CD1c-positive myeloid dendritic cell (primary cell): ENCODE measurements at regions not wholly inside any gene's neighbourhood (a gene's known extent, or its start where the extent isn't known, plus 50 kb on each side); places are given as distances from the start of the nearest gene placed in this dataset.
A peak's percentile ranks its signal among the peaks of the same experiment; 100 is the strongest.

Experiments used
- DNase-seq: peaks from one replicate; pipeline ENCODE4 v3.0.0-alpha.2; 2016; ENCODE audit errors: extremely low spot score

DNA sequence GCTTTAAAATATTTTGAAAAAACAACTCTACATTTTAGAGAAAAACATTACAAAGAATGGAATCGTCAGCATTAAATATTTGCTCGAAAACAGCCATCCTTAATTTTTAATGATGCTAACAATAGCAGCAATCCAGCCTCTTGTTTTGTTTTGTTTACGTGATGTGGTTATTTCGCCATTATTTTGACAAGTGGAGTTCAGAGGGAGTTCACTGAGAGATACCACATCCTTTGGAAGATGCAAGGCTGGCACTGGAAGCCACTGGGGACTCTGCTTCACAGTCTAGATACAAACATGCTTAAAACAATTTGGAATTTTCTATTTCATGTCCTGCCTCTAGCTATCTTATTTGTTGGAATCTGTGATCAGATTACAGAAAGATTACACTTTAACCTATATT is 556.3 kb downstream of the PCDH17 start:
- DNase-seq = no peak

DNA sequence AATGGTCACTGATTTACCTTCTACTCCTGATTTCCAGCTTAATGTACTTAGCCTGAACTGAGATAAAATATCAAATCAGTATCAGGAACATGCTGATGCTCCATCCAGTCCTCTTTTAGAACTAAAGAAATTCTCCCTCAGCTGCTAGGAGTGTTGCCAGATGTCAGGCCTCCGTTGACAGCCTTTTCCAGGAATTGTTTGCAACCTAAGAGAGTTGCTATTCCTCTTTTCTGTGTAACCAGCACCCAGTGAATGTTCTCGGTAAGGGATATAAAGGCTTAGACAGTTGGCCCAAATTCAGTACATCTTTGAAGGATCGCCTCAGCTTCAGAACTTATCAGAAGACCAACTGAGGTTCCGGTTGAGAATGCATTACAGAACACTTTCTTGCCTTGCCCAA is 559.0 kb downstream of the PCDH17 start:
- DNase-seq = no peak

GRCh38 chr13:58191754-58192153 is 560.2 kb downstream of the PCDH17 start:
- no peak for DNase-seq

GRCh38 chr13:58202099-58202498 is 570.6 kb downstream of the PCDH17 start:
- no peak for DNase-seq

DNA sequence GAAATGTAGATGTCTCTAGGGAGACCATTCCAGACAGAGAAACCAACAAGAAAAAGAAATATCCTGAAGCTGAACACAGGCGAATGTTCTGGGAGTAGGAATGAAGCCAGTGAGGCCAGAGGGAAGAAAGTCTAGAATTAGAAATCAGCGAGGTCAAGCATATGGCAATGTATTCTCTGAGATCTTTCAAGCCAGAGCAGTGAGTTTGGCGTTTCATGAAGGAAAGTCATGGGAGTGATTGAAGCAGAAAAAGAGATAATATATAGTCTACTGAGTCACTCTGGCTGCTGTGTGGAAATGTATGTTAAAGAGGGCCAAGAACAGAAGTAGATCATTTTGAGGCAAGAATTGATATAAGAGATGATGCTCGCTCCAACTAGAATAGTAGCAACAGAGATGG is 576.0 kb downstream of the PCDH17 start:
- no peak for DNase-seq

DNA sequence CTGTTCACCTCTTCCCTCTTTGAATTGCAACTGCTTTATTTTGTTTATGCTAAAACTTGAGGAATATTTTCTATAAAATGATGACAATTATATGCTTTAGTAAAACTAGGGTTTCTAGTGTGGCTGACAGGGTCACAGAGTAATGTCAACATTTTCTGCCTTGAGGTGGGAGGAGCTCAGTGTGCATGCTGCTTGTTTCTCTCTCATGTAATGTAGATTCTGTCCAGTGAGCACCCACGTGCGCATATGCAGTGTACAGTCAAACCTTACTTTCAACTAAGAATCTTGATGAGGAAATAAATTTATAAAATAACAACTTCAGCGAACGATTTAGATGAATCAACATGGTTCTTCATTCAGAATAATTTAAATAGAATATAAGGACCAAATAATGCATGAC is 603.9 kb downstream of the PCDH17 start:
- DNase-seq = no peak

DNA sequence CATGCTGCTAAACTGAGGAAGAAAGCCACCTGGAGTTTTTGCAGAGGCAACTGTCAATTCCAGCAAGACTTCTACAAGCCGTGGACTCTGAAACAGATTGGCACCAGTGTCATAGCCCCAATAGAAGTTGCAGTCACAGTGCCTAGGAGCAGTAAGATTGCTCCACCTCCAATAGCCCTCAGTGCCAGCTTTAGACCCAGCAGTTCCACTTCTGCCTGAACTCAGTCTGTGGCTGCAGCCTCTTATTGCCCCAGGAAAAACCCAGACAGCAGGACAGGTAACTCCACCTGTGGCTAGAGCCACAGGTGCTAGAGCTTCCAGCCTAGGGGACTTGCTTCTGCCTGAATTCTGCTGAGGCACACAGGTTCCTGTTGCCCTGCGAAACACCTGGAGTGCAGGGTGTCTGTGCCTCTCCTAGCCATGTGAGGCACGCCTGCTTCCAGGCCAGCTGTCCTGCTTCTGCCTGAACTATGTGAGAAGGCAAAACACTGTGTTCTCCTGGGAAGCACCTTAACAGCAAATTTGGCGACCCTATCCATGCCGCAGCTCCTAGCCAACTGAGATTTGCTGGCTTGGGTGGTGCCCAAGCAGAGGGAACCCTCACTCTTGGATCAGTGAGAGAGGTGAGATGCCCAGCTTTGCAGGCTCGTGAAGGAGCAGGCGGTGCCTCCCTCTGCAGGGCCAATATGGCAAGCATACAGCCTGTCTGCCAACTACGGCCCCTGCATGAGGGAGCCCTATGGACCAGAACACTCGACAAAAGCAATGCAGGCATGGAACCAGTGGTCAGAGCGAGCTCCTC is 607.6 kb downstream of the PCDH17 start:
- no peak for DNase-seq

DNA sequence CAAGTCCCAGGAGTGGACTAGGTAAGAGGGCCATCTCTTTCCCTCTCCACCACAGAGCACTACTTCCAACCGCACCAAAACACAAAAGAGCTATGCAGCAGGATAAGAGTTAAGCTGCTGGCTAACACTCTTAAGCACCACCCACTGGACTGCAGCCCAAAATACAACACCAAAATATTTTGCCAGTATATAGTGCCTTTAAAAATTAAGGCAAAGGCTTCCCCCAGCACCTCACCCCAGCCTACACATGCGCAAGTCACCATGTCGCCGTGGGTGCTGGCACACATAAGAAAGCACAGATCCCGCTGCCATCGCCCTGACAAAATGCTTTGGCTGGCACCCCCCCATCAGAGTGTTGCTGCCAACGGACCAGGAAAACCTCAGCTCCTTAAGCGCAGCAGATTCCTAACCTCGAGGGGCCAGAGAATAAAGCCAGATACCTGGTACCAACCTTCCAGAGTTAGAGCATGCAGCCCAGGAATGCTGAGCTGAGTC is 608.3 kb downstream of the PCDH17 start:
- no peak for DNase-seq

DNA sequence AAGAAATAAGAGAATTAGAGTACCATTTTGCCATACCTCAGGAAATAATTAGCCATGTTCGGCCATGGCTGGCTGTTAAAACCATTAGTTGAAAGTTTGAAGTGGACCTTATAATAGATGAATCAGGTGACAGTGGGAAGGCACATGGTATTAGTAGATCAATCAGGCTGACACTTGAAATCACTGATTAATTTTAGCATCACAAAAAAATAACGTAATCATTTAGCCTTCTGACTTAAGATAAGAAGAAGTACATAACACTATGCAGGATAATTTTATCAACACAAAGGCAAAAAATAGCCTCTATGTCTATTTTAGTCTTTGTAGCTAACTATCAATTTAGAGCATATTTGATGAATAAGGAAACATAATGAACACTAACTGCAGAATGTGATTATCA is 615.5 kb downstream of the PCDH17 start:
- DNase-seq = no peak

GRCh38 chr13:58254943-58255342 is 623.4 kb downstream of the PCDH17 start:
- DNase-seq = no peak

DNA sequence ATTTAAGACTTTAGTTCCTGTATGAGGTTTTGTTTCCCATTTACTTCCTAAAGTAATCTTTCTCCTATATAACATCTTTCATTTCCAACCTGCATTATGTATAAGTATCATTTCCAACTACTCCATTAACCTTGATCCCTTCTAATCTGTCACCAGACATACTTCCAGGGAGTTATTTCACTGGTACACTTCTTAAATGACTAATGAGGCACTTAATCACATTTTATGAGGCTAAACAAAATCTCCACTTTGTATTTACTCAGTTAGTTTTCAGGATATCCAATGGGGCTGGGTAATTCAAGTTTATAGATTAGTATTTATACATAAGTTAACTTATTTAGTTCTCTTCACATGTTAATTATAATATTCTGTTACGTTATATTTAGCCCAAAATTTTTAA is 634.7 kb downstream of the PCDH17 start:
- no peak for DNase-seq

DNA sequence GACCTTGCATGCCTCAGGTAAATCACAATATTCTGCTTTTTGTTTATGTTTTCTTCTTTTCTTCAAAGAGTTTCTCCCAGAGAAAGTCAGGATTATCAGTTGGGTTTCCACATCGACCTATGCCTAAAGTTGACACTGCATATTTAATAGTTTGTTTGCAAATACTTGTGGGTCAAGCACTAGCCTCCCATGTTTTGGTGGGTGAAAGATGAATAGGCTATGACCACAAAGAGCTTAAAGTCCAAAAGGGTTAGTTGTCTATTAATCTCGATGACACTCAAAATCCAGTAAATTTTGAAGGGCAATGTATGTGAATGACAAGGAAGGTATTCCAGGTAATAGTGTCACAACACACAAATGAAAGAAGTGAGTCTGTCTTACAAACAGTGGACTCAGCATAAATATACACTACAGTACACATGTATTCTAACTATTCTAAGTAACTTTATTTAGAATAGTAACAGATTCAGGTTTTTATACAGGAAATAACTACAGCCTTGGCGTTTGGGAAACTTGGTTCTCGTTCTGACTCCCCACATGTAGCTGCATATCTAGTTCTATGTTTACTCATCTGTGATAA is 667.1 kb downstream of the PCDH17 start:
- no peak for DNase-seq

GRCh38 chr13:58300224-58300623 is 668.7 kb downstream of the PCDH17 start:
- no peak for DNase-seq

DNA sequence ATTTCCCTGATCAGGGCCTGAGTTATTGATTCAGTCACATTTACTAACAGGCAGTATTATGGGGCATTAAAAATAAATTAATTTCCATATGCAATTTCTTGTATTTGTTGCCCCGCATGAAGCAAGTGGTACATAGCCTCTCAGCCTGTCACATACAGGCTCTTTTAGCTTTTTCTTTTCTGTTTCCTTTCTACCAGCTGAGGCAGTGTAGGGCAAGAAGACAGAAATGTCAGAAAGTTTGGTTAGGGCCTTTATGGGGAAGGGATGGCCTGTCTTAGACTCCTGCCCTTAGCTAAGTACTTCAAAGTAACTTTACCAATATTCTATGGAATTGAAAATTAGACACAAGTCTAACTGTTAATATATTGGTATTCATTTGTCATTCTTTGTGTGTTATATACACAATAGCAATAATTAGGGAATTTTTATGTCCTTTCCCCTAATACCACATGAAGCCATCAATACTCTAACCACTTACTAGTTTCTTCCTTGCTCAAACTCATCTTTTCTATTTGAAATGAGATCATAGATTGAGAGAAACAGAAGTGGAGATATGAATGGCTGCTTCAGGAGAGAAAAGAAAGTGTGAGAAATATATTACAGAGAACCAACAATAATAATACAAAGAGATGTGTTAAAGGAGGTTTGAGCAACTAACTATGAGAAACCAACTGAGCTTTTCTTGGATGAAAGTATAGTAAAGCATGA is 669.6 kb downstream of the PCDH17 start:
- no peak for DNase-seq

GRCh38 chr13:58302349-58302748 is 670.8 kb downstream of the PCDH17 start:
- no peak for DNase-seq

DNA sequence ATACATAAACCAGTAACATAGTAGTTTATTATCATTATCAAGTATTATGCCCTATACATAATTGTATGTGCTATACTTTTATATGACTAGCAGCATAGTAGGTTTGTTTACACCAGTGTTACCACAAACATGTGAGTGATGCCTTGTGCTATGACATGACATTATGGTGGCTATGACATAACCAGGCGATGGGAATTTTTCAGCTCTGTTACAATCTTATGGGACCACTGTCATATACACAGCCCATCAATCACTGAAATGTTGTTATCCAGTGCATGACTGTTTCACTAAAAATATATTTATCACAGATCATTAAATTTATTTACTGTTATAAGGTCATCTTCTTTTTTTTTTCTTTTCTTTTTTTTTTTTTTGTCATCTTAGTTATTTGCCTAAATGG is 674.5 kb downstream of the PCDH17 start:
- DNase-seq = no peak

DNA sequence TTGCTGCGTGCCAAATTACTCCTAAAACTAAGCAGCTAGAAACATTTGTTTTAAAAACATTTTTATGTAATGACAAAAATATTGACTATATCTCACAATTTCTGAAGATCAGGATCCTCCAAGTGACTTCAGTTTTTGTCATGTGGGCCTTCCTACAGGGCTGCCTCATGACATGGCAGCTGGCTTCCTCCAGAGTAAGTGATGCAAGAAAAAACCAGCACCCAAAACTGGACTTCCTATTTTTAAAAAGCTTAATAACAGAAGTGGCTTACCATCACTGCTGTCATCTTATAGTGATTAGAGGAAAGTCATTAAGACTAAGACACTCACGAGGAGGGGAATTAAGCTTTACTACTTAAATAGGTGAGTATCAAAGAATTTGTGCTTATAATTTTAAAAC is 681.7 kb downstream of the PCDH17 start:
- DNase-seq = peak; percentile 65

- DNase-seq = no peak
Measured at GRCh38 chr13:58318495-58319167, 687.1 kb downstream of the PCDH17 start.

GRCh38 chr13:58324161-58324560 is 692.6 kb downstream of the PCDH17 start:
- peak; percentile 70 for DNase-seq

DNA sequence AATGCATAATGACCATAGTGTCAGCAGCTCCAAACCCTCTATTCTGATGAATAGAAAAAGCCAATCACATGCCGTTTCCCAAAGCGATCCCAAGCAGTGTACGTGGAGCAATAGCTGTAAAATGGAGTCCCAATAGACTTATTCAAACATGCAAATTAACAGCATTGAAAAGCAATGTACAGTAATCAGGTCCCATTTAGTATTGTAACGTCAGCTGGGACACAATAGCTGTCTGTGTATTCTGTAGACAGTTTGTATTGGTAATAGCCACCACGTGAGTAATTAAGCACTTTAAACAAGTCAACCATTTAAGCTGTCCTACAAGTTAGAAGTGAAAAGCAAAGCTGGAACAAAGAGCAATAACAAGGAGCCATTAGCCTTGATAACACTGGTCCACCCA is 698.2 kb downstream of the PCDH17 start:
- DNase-seq = no peak

GRCh38 chr13:58340895-58341294 is 709.4 kb downstream of the PCDH17 start:
- no peak for DNase-seq

GRCh38 chr13:58341318-58341717 is 709.8 kb downstream of the PCDH17 start:
- no peak for DNase-seq
